ENCODE measurements at regions not wholly inside any gene's neighbourhood (a gene's known extent, or its start where the extent isn't known, plus 50 kb on each side); places are given as distances from the start of the nearest gene placed in this dataset.
A peak's percentile ranks its signal among the peaks of the same experiment; 100 is the strongest.

GRCh38 chr3:177512945-177513814, 315.9 kb upstream of the TBL1XR1 start:
- DNase-seq (ENCODE audit: low spot score), result no peak

DNA sequence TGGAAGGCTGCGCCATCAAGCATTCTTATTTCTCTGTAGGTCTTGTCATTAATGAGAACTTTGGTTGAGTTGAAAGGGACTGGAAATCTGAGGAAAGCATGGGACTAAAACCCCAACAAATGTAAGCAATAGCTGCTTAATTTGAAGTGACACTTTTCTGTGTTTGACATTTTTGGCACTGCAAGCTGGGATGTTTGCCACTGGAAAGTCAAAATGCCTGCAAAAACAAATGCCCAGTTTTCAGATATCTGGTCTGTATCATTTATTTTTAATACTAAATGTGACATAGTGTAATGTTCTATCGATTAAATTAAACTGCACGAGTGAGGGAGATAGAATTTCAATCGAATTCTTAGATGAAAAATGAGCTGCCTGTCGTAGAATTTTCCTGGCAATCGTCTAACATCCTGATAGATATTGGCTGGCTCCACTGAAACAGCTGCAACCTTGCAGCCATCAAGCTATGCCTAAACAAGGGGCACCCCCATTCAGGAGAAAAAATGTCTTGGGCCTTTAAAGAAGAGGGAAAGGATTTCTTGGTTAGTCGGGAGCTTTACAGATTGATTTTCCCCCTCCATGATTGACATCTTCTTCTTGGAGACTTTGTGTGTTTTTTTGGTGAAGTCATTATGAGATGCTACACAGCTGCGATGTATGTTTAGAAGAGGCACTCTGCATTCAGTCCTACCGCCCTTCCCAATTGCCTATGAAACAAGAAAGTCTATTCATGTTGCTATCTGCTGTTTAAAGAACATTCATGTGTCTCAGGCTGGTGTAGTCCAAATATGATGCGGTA, 316.7 kb upstream of the TBL1XR1 start:
- no peak for DNase-seq (ENCODE audit: low spot score)

DNA sequence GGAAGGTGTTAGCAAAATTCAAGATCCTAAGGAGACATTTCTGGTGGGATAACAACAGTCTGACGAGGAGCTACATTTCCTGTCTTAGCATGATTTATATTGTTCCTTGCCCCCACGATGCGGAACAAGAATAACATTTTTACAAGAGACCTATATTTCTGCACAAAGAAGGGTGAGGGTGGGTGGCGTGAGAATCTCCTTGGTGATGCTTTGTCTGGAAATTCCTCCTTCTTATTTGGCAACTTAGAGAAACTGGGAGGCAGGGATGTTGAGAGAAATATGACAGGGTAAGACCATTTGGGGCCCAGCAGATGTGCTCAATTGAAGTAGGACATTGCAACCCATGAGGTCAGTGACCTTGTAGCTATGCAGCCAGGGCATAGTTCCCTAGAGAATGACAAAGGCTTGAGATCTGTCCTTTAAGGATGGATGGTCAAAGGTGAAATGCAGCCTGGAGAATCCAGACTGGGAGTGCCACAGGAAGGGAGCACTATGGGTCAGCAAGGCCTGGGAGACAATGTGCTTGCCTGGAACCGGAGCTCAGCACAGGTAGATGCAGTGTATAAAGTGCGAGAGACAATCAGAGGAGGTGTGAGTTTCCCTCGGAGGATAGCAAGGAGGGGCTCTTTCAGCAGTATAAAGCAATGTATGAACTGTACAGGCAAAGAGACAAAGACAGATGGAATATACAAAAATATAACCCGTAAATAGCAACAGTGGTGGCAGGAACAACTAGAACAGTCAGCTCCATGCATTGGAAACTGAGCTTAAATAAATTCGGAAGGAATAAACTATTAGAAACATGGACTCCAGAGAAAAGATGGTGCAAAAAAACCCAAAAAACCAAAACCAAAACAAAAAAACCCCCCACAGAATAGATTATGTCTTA, 317.6 kb upstream of the TBL1XR1 start:
- no peak for DNase-seq (ENCODE audit: low spot score)

DNA sequence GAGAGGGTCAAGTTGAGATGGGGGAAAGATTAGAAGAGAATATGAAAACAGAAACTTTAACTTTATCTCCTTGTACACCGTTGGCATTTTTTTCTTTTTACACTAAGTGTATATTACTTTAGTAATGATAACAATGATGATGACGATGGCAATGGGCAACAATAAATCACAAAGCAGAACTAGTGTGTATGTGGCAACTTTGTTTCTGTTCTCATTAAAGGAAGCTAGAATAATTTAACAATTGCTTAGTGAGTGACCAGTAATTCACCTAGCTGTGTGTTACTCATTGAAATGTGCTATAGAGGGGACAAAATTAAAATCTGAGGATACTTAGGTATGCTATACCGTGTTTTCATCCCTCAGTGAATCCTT, 318.5 kb upstream of the TBL1XR1 start:
- no peak for DNase-seq (ENCODE audit: low spot score)

DNA sequence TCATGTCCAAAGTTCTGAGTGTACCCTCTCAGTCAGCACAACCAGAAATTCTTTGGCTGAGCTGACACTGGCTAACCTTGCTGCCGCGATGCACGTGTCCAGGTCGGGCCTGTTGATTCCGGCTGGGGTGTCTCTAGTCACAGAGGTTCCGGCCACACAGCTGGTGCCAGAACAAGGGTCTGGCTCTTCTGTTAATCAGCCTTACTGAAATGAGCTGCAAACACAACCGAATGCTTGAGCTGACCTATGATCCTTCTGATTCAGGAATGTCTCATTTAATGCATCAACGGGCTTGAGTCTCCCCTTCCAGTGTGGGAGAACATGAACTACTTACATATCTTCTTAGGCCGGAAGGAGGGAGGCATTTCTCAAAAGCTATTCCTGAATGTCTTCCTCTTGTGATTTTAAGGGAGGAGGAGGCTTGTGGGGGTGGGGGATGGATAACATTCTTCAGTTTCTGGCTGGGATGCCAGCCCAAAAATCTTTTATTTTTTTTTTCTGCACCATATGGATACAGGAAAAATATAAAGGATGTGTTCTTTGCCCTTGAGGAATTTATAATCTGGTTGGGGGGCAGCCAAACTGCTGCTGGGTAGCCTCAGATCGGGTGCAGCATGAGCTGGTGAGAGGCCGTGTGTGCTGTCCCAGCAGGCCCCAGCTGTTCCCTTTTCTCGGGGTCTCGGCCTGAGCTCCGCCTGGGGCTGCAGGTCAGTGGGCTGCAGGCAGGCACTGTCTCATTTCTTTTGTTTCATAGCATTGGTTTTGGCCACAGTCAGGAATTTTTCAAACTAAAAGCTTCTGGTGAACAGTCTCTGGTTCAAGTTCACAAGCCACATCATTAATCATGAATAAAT, 319.1 kb upstream of the TBL1XR1 start:
- DNase-seq (ENCODE audit: low spot score), result peak; percentile 78

- DNase-seq (ENCODE audit: low spot score), result no peak
These were observed 320.6 kb upstream of the TBL1XR1 start for GRCh38 chr3:177517906-177518305.

GRCh38 chr3:177519588-177519987, 322.3 kb upstream of the TBL1XR1 start:
- DNase-seq (ENCODE audit: low spot score), result no peak

DNA sequence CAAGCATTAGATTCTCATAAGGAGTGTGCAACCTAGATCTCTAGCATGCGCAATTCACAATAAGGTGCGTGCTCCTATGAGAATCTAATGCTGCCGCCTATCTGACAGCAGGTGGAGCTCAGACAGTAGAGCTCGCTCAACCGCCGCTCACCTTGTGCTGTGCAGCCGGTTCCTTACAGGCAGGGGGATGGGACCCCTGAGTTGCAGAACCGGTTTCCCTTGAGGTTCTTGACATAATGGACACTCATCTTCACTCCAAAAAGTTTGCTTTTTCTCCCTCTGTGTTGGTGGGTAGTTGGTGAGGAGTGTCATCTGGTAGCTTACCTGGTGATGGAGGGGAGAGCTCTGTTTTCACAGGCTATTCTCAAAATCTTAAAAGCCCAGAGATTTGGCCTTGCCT, 324.0 kb upstream of the TBL1XR1 start:
- DNase-seq (ENCODE audit: low spot score), result no peak

DNA sequence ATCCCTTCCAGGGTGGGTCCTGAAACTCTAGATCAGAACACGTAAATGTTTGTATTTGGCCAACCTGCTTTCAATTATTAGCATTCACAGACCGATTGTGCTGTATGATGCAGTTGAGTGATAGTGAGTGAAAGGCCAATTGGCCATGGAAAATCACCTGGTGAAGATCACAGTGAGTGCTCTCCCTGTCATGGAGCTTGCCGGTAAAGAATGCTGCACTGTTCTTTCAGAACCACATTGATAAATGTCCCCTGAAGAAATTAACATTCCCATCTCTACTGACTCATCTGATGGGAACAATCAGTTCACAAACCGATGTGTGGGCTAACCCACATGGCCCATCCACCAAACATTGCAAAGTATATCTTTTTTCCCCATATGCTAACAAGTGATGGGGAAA, 324.8 kb upstream of the TBL1XR1 start:
- no peak for DNase-seq (ENCODE audit: low spot score)

- no peak for DNase-seq (ENCODE audit: low spot score)
These were observed 325.9 kb upstream of the TBL1XR1 start for GRCh38 chr3:177523067-177523675.

DNA sequence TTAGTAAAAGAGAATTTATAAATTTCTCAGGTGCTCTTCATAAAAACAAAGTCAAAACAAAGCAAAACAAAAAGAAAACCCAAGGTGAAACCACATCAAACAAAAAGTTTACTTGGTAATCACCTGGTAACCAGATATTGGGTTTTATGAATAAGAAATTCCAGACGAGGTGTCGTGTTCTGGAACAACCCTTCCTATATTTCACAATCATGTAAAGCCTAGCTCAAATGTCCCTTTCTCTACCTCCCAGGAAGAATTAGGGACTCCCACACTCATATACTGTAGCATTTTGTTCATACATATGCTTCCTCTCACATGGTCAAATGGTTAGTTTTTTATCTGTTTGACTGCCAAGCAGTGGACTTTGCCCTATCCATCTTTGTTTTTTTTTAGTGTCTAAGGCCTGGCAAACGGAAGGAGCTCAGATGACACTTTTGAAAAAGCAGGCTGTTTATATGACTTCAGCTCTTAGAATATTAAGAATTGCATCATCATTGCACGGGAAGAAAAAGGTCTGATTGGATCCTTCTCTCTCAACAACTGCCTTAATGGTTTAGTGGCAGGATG, 326.7 kb upstream of the TBL1XR1 start:
- DNase-seq (ENCODE audit: low spot score), result no peak

GRCh38 chr3:177524742-177525141, 327.5 kb upstream of the TBL1XR1 start:
- DNase-seq (ENCODE audit: low spot score), result no peak

GRCh38 chr3:177525414-177525813, 328.1 kb upstream of the TBL1XR1 start:
- no peak for DNase-seq (ENCODE audit: low spot score)

DNA sequence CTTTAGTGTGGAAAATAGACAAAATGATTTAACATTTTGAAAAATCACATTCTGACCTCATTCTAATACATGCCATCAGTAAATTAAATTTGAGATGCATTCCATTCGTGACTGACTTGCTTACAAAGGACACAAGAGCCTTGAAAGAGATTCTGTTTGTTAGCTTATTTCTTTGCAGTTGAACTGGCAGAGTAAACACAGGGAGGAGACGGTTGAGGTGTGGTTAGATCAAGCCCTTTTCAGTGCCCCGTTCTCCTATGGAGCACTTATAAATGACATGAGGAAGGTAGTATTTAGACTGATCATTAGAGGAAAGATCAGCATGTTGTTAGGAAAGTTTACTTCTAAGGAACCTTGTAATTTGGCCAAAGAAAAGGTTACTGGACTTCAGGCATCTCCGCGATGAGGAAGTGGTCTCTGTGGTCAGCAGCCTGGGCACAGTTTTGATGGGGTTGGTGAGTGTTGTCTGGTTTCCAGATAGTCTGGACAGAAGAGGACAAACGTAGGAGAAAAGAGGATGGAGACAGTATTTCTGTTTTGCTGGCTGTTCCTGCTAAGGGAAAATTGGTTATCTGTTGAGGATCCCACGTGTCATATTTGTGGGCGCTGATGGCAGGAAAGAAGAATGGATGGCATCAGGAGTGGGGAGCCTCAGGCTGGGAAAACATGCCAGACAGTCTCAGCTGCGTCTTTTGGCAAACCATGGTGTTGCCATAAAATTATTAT, 328.9 kb upstream of the TBL1XR1 start:
- no peak for DNase-seq (ENCODE audit: low spot score)

- DNase-seq (ENCODE audit: low spot score), result no peak
These were observed 329.9 kb upstream of the TBL1XR1 start for GRCh38 chr3:177527182-177527581.

DNA sequence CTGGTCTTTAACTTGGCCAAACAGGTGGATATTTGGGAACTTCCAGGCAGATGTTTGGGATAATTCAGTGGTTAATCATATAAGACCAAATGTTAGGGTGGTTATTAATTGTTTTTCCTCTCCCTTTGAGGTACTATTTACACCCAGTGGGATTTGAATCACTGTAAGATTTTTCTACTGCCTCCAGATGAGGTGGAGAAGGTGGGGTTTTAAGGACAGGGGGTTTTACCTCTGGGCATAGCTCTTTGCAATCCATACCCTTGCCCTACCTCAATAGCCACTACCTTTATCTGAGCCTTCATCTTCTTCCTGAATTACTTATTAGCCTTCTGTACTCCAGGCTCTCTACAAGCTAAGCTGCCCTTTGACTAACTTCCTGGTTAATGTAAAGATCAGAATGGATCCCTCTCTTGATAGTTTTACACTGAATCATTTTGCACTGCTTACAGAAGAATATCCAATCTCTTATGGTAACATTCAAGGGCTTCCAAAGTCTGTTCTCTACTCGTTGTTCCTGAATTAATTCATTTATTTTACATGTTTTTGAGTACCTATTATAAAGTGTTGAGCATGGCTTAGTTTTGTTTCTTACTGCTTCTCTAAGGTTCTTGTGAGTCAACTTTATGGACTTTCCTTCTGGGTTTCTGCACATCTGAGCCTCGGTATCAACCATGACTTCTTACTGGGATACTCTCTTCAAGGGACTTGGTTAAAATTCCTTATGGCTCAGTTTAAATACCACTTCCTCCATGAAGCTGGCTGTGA, 331.2 kb upstream of the TBL1XR1 start:
- no peak for DNase-seq (ENCODE audit: low spot score)

GRCh38 chr3:177529071-177529550, 331.8 kb upstream of the TBL1XR1 start:
- DNase-seq (ENCODE audit: low spot score), result no peak

GRCh38 chr3:177529716-177530335, 332.5 kb upstream of the TBL1XR1 start:
- DNase-seq (ENCODE audit: low spot score), result peak; percentile 24

DNA sequence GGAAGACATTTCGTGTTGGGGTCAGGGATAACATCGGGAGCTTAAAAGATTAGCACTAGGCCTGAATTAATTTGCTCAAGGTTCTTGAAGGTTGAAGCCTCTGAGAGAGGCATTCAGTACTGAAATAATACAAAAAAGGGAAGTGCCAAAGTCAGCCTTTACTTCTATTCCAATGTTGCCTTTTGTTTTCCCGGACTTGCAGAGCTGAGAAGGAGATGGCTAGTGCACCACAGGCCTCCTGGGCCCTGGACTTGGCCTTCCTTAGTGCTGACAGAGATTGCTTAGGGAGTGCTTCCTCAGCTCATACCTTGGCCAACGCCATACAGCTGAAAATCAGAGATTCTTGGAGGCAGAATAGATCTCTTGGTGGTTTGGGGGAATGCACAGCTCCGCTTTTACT, 333.6 kb upstream of the TBL1XR1 start:
- DNase-seq (ENCODE audit: low spot score), result no peak
